ENCODE measurements at regions not wholly inside any gene's neighbourhood (a gene's known extent, or its start where the extent isn't known, plus 50 kb on each side); places are given as distances from the start of the nearest gene placed in this dataset.

DNA sequence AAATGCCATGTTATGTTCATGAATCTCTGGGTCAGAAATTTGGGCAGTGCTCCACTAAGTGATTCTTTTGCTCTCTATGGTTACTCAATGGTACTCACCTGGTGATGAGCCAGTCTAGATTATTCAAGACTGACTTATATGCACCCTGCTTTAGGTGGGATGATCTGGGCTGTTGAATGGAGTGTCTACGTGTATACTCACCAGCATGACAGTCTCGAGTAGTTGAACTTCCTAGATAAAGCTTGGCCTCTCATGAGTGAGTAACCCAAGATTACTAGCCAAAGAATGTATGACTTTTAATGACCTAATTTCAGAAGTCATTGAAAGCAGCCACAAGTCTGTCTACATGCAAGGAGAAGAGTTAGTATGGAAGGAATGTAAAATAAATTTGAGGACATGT, 77.5 kb upstream of the CADM2 start:
- H3K27me3 ChIP-seq (ENCODE audit: control insufficient read depth, insufficient read depth, low read length): no peaks in the 10 kb centered on the region
- no peaks in the 10 kb centered on the region for H3K9me3 ChIP-seq (ENCODE audit: control insufficient read depth, insufficient read depth, low read length)
- H3K36me3 ChIP-seq (ENCODE audit: control insufficient read depth, insufficient read depth, low read length): no peaks in the 10 kb centered on the region
- H3K9ac ChIP-seq (ENCODE audit: low read depth, low read length): no peak overlapping the region
- H3K4me3 ChIP-seq (ENCODE audit: low read depth, low read length): no peak overlapping the region
- no peaks in the 10 kb centered on the region for H3K4me1 ChIP-seq (ENCODE audit: control insufficient read depth, insufficient read depth, low read length)

GRCh38 chr3:84885199-84885882, 73.4 kb upstream of the CADM2 start:
- Histone ChIP-seq H3K9ac (ENCODE audit: low read depth, low read length) (no peak overlapping the region), H3K27me3 (ENCODE audit: control insufficient read depth, insufficient read depth, low read length) (no peaks in the 10 kb centered on the region), H3K4me1 (ENCODE audit: control insufficient read depth, insufficient read depth, low read length) (no peaks in the 10 kb centered on the region), H3K4me3 (ENCODE audit: low read depth, low read length) (no peak overlapping the region), H3K36me3 (ENCODE audit: control insufficient read depth, insufficient read depth, low read length) (no peaks in the 10 kb centered on the region), H3K9me3 (ENCODE audit: control insufficient read depth, insufficient read depth, low read length) (no peaks in the 10 kb centered on the region)

DNA sequence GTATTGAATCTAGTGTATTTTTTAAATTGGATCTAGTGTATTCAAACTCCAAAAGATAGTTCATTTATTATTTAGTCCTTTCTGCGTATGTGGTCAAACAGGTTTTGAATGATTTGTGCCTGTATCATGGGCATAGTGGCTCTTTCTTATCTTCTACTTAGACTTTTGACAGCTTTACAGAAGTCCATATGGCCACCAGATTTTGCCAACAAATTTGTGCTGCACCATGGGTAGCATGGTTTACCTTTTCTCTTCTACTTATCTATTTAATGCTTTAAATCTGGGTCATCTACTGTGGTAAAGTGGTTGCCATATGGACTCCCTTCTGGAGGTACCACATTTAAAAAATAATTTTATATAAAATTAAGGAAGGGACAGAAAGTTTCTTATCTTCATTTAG, 66.9 kb upstream of the CADM2 start:
- Histone ChIP-seq H3K27me3 (ENCODE audit: control insufficient read depth, insufficient read depth, low read length) (no peaks in the 10 kb centered on the region), H3K9me3 (ENCODE audit: control insufficient read depth, insufficient read depth, low read length) (no peaks in the 10 kb centered on the region), H3K4me1 (ENCODE audit: control insufficient read depth, insufficient read depth, low read length) (no peaks in the 10 kb centered on the region), H3K4me3 (ENCODE audit: low read depth, low read length) (no peak overlapping the region), H3K36me3 (ENCODE audit: control insufficient read depth, insufficient read depth, low read length) (no peaks in the 10 kb centered on the region), H3K9ac (ENCODE audit: low read depth, low read length) (no peak overlapping the region)

GRCh38 chr3:84893211-84893610, 65.6 kb upstream of the CADM2 start:
- Histone ChIP-seq H3K9ac (ENCODE audit: low read depth, low read length) (no peak overlapping the region), H3K9me3 (ENCODE audit: control insufficient read depth, insufficient read depth, low read length) (no peaks in the 10 kb centered on the region), H3K36me3 (ENCODE audit: control insufficient read depth, insufficient read depth, low read length) (no peaks in the 10 kb centered on the region), H3K4me3 (ENCODE audit: low read depth, low read length) (no peak overlapping the region), H3K27me3 (ENCODE audit: control insufficient read depth, insufficient read depth, low read length) (no peaks in the 10 kb centered on the region), H3K4me1 (ENCODE audit: control insufficient read depth, insufficient read depth, low read length) (no peaks in the 10 kb centered on the region)

GRCh38 chr3:84904212-84904611, 54.6 kb upstream of the CADM2 start:
- H3K27me3 ChIP-seq (ENCODE audit: control insufficient read depth, insufficient read depth, low read length): no peaks in the 10 kb centered on the region
- peaks cover 2% of the 10 kb centered on the region for H3K4me1 ChIP-seq (ENCODE audit: control insufficient read depth, insufficient read depth, low read length)
- H3K9me3 ChIP-seq (ENCODE audit: control insufficient read depth, insufficient read depth, low read length): peaks cover 12% of the 10 kb centered on the region
- H3K9ac ChIP-seq (ENCODE audit: low read depth, low read length): no peak overlapping the region
- H3K36me3 ChIP-seq (ENCODE audit: control insufficient read depth, insufficient read depth, low read length): no peaks in the 10 kb centered on the region
- no peak overlapping the region for H3K4me3 ChIP-seq (ENCODE audit: low read depth, low read length)

GRCh38 chr3:84904816-84905555, 53.8 kb upstream of the CADM2 start:
- H3K4me1 ChIP-seq (ENCODE audit: control insufficient read depth, insufficient read depth, low read length): peaks cover 2% of the 10 kb centered on the region
- no peak overlapping the region for H3K9ac ChIP-seq (ENCODE audit: low read depth, low read length)

GRCh38 chr3:84905556-84905920, 53.3 kb upstream of the CADM2 start:
- Histone ChIP-seq H3K4me3 (ENCODE audit: low read depth, low read length) (no peak overlapping the region), H3K9me3 (ENCODE audit: control insufficient read depth, insufficient read depth, low read length) (peaks cover 9% of the 10 kb centered on the region), H3K27me3 (ENCODE audit: control insufficient read depth, insufficient read depth, low read length) (no peaks in the 10 kb centered on the region), H3K4me1 (ENCODE audit: control insufficient read depth, insufficient read depth, low read length) (peaks cover 2% of the 10 kb centered on the region), H3K36me3 (ENCODE audit: control insufficient read depth, insufficient read depth, low read length) (no peaks in the 10 kb centered on the region), H3K9ac (ENCODE audit: low read depth, low read length) (no peak overlapping the region)

More at GRCh38 chr3:84904816-84905555, 53.8 kb upstream of the CADM2 start:
- H3K4me3 ChIP-seq (ENCODE audit: low read depth, low read length): no peak overlapping the region
- H3K9me3 ChIP-seq (ENCODE audit: control insufficient read depth, insufficient read depth, low read length): peaks cover 12% of the 10 kb centered on the region
- no peaks in the 10 kb centered on the region for H3K36me3 ChIP-seq (ENCODE audit: control insufficient read depth, insufficient read depth, low read length)
- no peaks in the 10 kb centered on the region for H3K27me3 ChIP-seq (ENCODE audit: control insufficient read depth, insufficient read depth, low read length)

- peaks cover 2% of the 10 kb centered on the region for H3K4me1 ChIP-seq (ENCODE audit: control insufficient read depth, insufficient read depth, low read length)
- peaks cover 4% of the 10 kb centered on the region for H3K9me3 ChIP-seq (ENCODE audit: control insufficient read depth, insufficient read depth, low read length)
- H3K27me3 ChIP-seq (ENCODE audit: control insufficient read depth, insufficient read depth, low read length): no peaks in the 10 kb centered on the region
- H3K4me3 ChIP-seq (ENCODE audit: low read depth, low read length): no peak overlapping the region
- H3K9ac ChIP-seq (ENCODE audit: low read depth, low read length): no peak overlapping the region
- no peaks in the 10 kb centered on the region for H3K36me3 ChIP-seq (ENCODE audit: control insufficient read depth, insufficient read depth, low read length)
Observed at GRCh38 chr3:84906065-84906464, 52.7 kb upstream of the CADM2 start.
